Muscle of leg (tissue), 3 donors: ENCODE measurements at regions not wholly inside any gene's neighbourhood (a gene's known extent, or its start where the extent isn't known, plus 50 kb on each side); places are given as distances from the start of the nearest gene placed in this dataset.
"Not testable (repeated sequence)": the region's sequence is repeated elsewhere in the genome, so short reads cannot be mapped to it uniquely, and the experiment has no call there.

Experiments
- DNase-seq: peaks from one replicate; pipeline ENCODE4 v3.0.0; 2013
- H3K27ac ChIP-seq: one replicate; pipeline ENCODE4 v1.5.1; 2013; ENCODE audit warnings: mild to moderate bottlenecking, low read length, control low read depth
- H3K27me3 ChIP-seq: one replicate; pipeline ENCODE4 v1.6.1; 2013; ENCODE audit warnings: low read length; ENCODE audit not compliant: control insufficient read depth, insufficient read depth
- H3K36me3 ChIP-seq: one replicate; pipeline ENCODE4 v1.6.1; 2013; ENCODE audit warnings: low read length; ENCODE audit not compliant: control insufficient read depth, insufficient read depth
- H3K4me1 ChIP-seq: one replicate; pipeline ENCODE4 v1.6.1; 2013; ENCODE audit warnings: low read length; ENCODE audit not compliant: control insufficient read depth, insufficient read depth
- H3K4me3 ChIP-seq: one replicate; pipeline ENCODE4 v1.5.1; 2013; ENCODE audit warnings: low read length, control low read depth
- H3K9me3 ChIP-seq: replicated peaks from 2 replicates; pipeline ENCODE4 v1.6.1; 2013; ENCODE audit warnings: low read depth, low read length; ENCODE audit not compliant: control insufficient read depth
- WGBS: methylation state at CpG from one replicate; pipeline ENCODE4 v1.1.5; 2013; ENCODE audit warnings: missing lambda C conversion rate; ENCODE audit not compliant: insufficient coverage; 5-methylcytosine and 5-hydroxymethylcytosine counted together

GRCh38 chr9:28976684-28977083, 1403.4 kb upstream of the C9orf72 start:
- DNase-seq: no peak
- Histone ChIP-seq H3K9me3 (no peaks in the 10 kb centered on the region), H3K4me3 (no peak overlapping the region), H3K4me1 (no peaks in the 10 kb centered on the region), H3K27me3 (no peaks in the 10 kb centered on the region), H3K27ac (no peak overlapping the region), H3K36me3 (no peaks in the 10 kb centered on the region)
- WGBS: no CpG with 5 or more reads among the region's 1 CpG

GRCh38 chr9:28981129-28981528, 1407.8 kb upstream of the C9orf72 start:
- H3K27ac ChIP-seq: no peak overlapping the region
- no peaks in the 10 kb centered on the region for H3K4me1 ChIP-seq
- no peaks in the 10 kb centered on the region for H3K9me3 ChIP-seq
- DNase-seq: no peak
- H3K4me3 ChIP-seq: no peak overlapping the region
- H3K36me3 ChIP-seq: no peaks in the 10 kb centered on the region
- WGBS: no CpG with 5 or more reads among the region's 1 CpG
- no peaks in the 10 kb centered on the region for H3K27me3 ChIP-seq

GRCh38 chr9:28981711-28982110, 1408.4 kb upstream of the C9orf72 start:
- Histone ChIP-seq H3K27ac (no peak overlapping the region), H3K4me1 (no peaks in the 10 kb centered on the region), H3K27me3 (no peaks in the 10 kb centered on the region), H3K4me3 (no peak overlapping the region), H3K9me3 (no peaks in the 10 kb centered on the region), H3K36me3 (no peaks in the 10 kb centered on the region)
- DNase-seq: no peak
- WGBS: no CpG with 5 or more reads among the region's 1 CpG

GRCh38 chr9:28984016-28984415, 1410.7 kb upstream of the C9orf72 start:
- DNase-seq: no peak
- no peak overlapping the region for H3K4me3 ChIP-seq
- no peaks in the 10 kb centered on the region for H3K9me3 ChIP-seq
- H3K36me3 ChIP-seq: no peaks in the 10 kb centered on the region
- H3K27me3 ChIP-seq: no peaks in the 10 kb centered on the region
- WGBS: 100% methylated on average over 1 of the region's 3 CpGs
- H3K27ac ChIP-seq: no peak overlapping the region
- no peaks in the 10 kb centered on the region for H3K4me1 ChIP-seq

- H3K4me1 ChIP-seq, H3K9me3 ChIP-seq, H3K27me3 ChIP-seq, DNase-seq, H3K27ac ChIP-seq, H3K4me3 ChIP-seq, H3K36me3 ChIP-seq: not testable (repeated sequence)
- WGBS: 87% methylated on average over 12 of the region's 12 CpGs
Observed at GRCh38 chr9:28990009-28990408, 1416.7 kb upstream of the C9orf72 start.

GRCh38 chr9:28999057-28999456, 1425.8 kb upstream of the C9orf72 start:
- Histone ChIP-seq H3K4me3 (no peak overlapping the region), H3K27me3 (no peaks in the 10 kb centered on the region), H3K9me3 (no peaks in the 10 kb centered on the region), H3K36me3 (no peaks in the 10 kb centered on the region), H3K27ac (no peak overlapping the region), H3K4me1 (no peaks in the 10 kb centered on the region)
- peak; percentile 12 for DNase-seq

GRCh38 chr9:28999806-29000205, 1426.5 kb upstream of the C9orf72 start:
- Histone ChIP-seq H3K36me3 (no peaks in the 10 kb centered on the region), H3K4me1 (no peaks in the 10 kb centered on the region), H3K27ac (no peak overlapping the region), H3K9me3 (no peaks in the 10 kb centered on the region), H3K4me3 (no peak overlapping the region), H3K27me3 (no peaks in the 10 kb centered on the region)
- no CpG with 5 or more reads among the region's 3 CpGs for WGBS
- no peak for DNase-seq

GRCh38 chr9:29001006-29001405, 1427.7 kb upstream of the C9orf72 start:
- no peaks in the 10 kb centered on the region for H3K27me3 ChIP-seq
- no peaks in the 10 kb centered on the region for H3K4me1 ChIP-seq
- no peak overlapping the region for H3K4me3 ChIP-seq
- WGBS: no CpG with 5 or more reads among the region's 3 CpGs
- H3K9me3 ChIP-seq: no peaks in the 10 kb centered on the region
- no peak overlapping the region for H3K27ac ChIP-seq
- no peak for DNase-seq
- no peaks in the 10 kb centered on the region for H3K36me3 ChIP-seq

GRCh38 chr9:29004988-29005387, 1431.7 kb upstream of the C9orf72 start:
- Histone ChIP-seq H3K4me1 (no peaks in the 10 kb centered on the region), H3K27ac (no peak overlapping the region), H3K9me3 (no peaks in the 10 kb centered on the region), H3K27me3 (no peaks in the 10 kb centered on the region), H3K4me3 (no peak overlapping the region), H3K36me3 (no peaks in the 10 kb centered on the region)
- no peak for DNase-seq
- no CpG with 5 or more reads among the region's 1 CpG for WGBS

- H3K27me3 ChIP-seq: no peaks in the 10 kb centered on the region
- no peaks in the 10 kb centered on the region for H3K36me3 ChIP-seq
- H3K4me3 ChIP-seq: no peak overlapping the region
- no peaks in the 10 kb centered on the region for H3K9me3 ChIP-seq
- H3K27ac ChIP-seq: no peak overlapping the region
- no peak for DNase-seq
- H3K4me1 ChIP-seq: no peaks in the 10 kb centered on the region
- 60% methylated on average over 2 of the region's 4 CpGs for WGBS
Observed at GRCh38 chr9:29006628-29007027, 1433.3 kb upstream of the C9orf72 start.

GRCh38 chr9:29012911-29013310, 1439.6 kb upstream of the C9orf72 start:
- WGBS: no CpG with 5 or more reads among the region's 2 CpGs
- Histone ChIP-seq H3K27me3 (no peaks in the 10 kb centered on the region), H3K36me3 (no peaks in the 10 kb centered on the region), H3K9me3 (no peaks in the 10 kb centered on the region), H3K4me1 (no peaks in the 10 kb centered on the region), H3K27ac (no peak overlapping the region), H3K4me3 (no peak overlapping the region)
- DNase-seq: peak; percentile 63
